AG10803 (cell line): ENCODE measurements at regions not wholly inside any gene's neighbourhood (a gene's known extent, or its start where the extent isn't known, plus 50 kb on each side); places are given as distances from the start of the nearest gene placed in this dataset.
A peak's percentile ranks its signal among the peaks of the same experiment; 100 is the strongest.

Experiments
- DNase-seq: peaks from one replicate; pipeline ENCODE4 v3.0.0; 2010; ENCODE audit warnings: low read depth
- H3K4me3 ChIP-seq: 2 replicates; pipeline ENCODE4 v1.5.1; 2011; ENCODE audit warnings: mild to moderate bottlenecking, low read length, control low read depth
- TF ChIP-seq, protein P1 (sequence below): conservative IDR thresholded peaks from 2 replicates; pipeline ENCODE4 v1.5.1; 2011; ENCODE audit warnings: mild to moderate bottlenecking, low read length, control low read depth, inconsistent platforms

- no peak overlapping the region for H3K4me3 ChIP-seq
- TF ChIP-seq, protein P1, sequence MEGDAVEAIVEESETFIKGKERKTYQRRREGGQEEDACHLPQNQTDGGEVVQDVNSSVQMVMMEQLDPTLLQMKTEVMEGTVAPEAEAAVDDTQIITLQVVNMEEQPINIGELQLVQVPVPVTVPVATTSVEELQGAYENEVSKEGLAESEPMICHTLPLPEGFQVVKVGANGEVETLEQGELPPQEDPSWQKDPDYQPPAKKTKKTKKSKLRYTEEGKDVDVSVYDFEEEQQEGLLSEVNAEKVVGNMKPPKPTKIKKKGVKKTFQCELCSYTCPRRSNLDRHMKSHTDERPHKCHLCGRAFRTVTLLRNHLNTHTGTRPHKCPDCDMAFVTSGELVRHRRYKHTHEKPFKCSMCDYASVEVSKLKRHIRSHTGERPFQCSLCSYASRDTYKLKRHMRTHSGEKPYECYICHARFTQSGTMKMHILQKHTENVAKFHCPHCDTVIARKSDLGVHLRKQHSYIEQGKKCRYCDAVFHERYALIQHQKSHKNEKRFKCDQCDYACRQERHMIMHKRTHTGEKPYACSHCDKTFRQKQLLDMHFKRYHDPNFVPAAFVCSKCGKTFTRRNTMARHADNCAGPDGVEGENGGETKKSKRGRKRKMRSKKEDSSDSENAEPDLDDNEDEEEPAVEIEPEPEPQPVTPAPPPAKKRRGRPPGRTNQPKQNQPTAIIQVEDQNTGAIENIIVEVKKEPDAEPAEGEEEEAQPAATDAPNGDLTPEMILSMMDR: no peak
Measured at GRCh38 chr5:111596705-111597104, 84.4 kb upstream of the STARD4 start.

GRCh38 chr5:111595425-111595824, 83.1 kb upstream of the STARD4 start:
- H3K4me3 ChIP-seq: no peak overlapping the region
- no peak for DNase-seq
- TF ChIP-seq, protein P1: no peak

More at GRCh38 chr5:111596705-111597104, 84.4 kb upstream of the STARD4 start:
- no peak for DNase-seq

DNA sequence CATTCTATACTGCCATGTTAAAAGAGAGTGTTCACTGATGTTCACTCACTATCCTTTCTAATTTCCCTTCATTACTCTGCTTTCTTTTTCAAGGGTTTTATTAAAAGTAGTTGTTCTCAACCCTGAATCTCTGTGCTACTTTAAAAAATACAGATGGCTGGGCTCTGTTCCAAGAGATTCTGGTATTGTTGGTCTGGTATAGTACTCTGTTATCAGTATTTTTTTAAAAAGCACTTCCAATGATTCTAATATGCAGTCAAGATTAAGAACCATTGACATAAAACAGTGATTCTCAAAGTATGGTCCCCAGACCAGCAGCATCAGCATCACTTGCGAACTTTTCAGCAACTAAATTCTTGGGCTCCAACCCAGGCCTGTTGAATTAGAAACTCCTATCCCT, 77.0 kb upstream of the STARD4 start:
- H3K4me3 ChIP-seq: no peak overlapping the region
- DNase-seq: no peak
- TF ChIP-seq, protein P1: no peak

DNA sequence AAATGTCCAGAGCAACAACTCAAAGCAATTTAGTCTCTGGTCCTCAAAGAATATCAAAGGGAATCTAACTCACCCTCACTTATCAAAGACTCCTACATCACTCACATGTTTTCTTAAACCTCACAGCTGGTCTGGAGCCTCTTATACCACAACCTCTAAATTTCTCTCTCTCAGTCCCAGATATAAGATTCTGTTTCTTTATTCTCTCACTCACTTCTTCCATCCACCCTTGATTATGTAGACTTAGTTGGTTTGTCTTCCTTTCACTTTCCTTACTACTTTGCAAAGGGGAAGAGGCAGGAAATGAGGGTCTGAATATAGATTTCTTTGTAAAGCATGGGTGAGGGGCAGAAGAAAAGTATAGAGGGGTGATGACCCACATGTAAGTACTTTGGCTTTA, 75.4 kb upstream of the STARD4 start:
- H3K4me3 ChIP-seq: no peak overlapping the region
- DNase-seq: no peak
- TF ChIP-seq, protein P1: no peak

DNA sequence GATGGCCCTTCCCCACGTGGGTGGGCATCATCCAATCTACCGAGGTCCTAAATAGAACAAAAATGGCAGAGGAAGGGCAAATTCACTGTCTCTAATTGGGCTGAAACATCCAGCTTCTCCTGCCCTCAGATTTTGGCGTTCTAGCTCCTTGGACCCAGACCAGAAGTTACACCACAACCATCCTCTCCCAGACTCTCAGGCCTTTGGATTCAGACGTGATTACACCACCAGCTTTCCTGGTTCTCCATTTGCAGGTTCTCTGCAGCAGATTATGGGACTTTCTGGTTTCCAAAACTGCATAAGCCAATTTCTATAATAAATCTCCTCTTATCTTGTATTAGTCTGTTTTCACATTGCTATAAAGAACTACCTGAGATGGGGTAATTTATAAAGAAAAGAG, 73.6 kb upstream of the STARD4 start:
- TF ChIP-seq, protein P1: no peak
- peak; percentile 43 for DNase-seq

GRCh38 chr5:111585291-111585690, 73.0 kb upstream of the STARD4 start:
- no peak overlapping the region for H3K4me3 ChIP-seq
- DNase-seq: no peak
- TF ChIP-seq, protein P1: no peak

More for the DNA sequence above, 73.6 kb upstream of the STARD4 start:
- H3K4me3 ChIP-seq: no peak overlapping the region

DNA sequence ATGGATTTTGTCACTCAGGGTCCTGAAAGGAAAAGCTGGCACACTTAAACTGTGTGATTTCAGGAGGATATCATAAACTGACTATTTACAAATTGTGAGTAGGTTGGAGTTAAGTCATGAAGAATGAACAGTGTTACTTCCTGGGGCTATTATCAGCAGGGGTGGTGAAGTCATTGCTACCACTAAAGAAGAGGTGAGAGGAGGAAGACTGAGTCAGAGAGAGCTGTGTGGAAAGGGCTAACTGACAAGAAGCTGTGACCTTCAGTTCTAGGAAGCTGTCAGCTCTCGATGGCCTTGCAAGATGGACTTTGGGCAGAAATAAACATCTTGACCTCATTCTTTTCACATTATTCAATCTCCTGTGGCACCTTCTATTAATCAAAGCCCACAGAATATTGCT, 72.3 kb upstream of the STARD4 start:
- no peak overlapping the region for H3K4me3 ChIP-seq
- TF ChIP-seq, protein P1: no peak
- peak; percentile 42 for DNase-seq
